Skeletal muscle tissue (tissue), 3 donors: ENCODE measurements at regions not wholly inside any gene's neighbourhood (a gene's known extent, or its start where the extent isn't known, plus 50 kb on each side); places are given as distances from the start of the nearest gene placed in this dataset.

Experiments used
- H3K27ac ChIP-seq: one replicate; pipeline ENCODE4 v1.7.0; 2013; ENCODE audit warnings: mild to moderate bottlenecking, low read depth, low read length, inconsistent platforms
- H3K27me3 ChIP-seq, 3 donors: one replicate each; pipeline ENCODE4 v1.7.0; 2013; ENCODE audit warnings: low read length in 3 of 3; ENCODE audit not compliant: control insufficient read depth in 3 of 3, insufficient read depth in 3 of 3
- H3K36me3 ChIP-seq, 3 donors: one replicate each; pipeline ENCODE4 v1.7.0; 2013; ENCODE audit warnings: low read length in 3 of 3; ENCODE audit not compliant: control insufficient read depth in 3 of 3, insufficient read depth in 3 of 3
- H3K4me1 ChIP-seq, 3 donors: one replicate each; pipeline ENCODE4 v1.7.0; 2013; ENCODE audit warnings: low read length in 3 of 3, mild to moderate bottlenecking in 3 of 3; ENCODE audit not compliant: control insufficient read depth in 3 of 3, insufficient read depth in 3 of 3
- H3K4me3 ChIP-seq, 3 donors: one replicate each; pipeline ENCODE4 v1.7.0; 2013; ENCODE audit warnings: low read length in 3 of 3
- H3K9ac ChIP-seq, 3 donors: one replicate each; pipeline ENCODE4 v1.7.0; 2013; ENCODE audit warnings: low read length in 3 of 3, mild to moderate bottlenecking in 3 of 3, moderate library complexity in 2 of 3, low read depth in 1 of 3
- H3K9me3 ChIP-seq, 3 donors: one replicate each; pipeline ENCODE4 v1.7.0; 2013; ENCODE audit warnings: low read length in 3 of 3; ENCODE audit not compliant: control insufficient read depth in 3 of 3
- donor health status: Osteomylitis.

GRCh38 chr6:113291751-113292445 is 565.2 kb upstream of the MARCKS start:
- no peaks in the 10 kb centered on the region for H3K9me3 ChIP-seq
- no peaks in the 10 kb centered on the region for H3K4me1 ChIP-seq
- no peak overlapping the region for H3K9ac ChIP-seq
- H3K4me3 ChIP-seq = no peak overlapping the region
- H3K36me3 ChIP-seq = no peaks in the 10 kb centered on the region
- H3K27ac ChIP-seq = no peak overlapping the region
- H3K27me3 ChIP-seq = no peaks in the 10 kb centered on the region

- Histone ChIP-seq H3K27me3 (no peaks in the 10 kb centered on the region), H3K4me3 (no peak overlapping the region), H3K9ac (no peak overlapping the region), H3K9me3 (no peaks in the 10 kb centered on the region), H3K27ac (no peak overlapping the region), H3K4me1 (no peaks in the 10 kb centered on the region), H3K36me3 (no peaks in the 10 kb centered on the region)
Observed at GRCh38 chr6:113292646-113293422, 564.3 kb upstream of the MARCKS start.

- no peaks in the 10 kb centered on the region for H3K4me1 ChIP-seq
- H3K27ac ChIP-seq = no peak overlapping the region
- H3K36me3 ChIP-seq = no peaks in the 10 kb centered on the region
- H3K9ac ChIP-seq = no peak overlapping the region
- no peaks in the 10 kb centered on the region for H3K9me3 ChIP-seq
- no peaks in the 10 kb centered on the region for H3K27me3 ChIP-seq
- H3K4me3 ChIP-seq = no peak overlapping the region
Observed at GRCh38 chr6:113293423-113293740, 563.8 kb upstream of the MARCKS start.

GRCh38 chr6:113299531-113299930 is 557.6 kb upstream of the MARCKS start:
- Histone ChIP-seq H3K27ac (no peak overlapping the region), H3K4me3 (no peak overlapping the region), H3K4me1 (no peaks in the 10 kb centered on the region), H3K27me3 (no peaks in the 10 kb centered on the region), H3K36me3 (no peaks in the 10 kb centered on the region), H3K9ac (no peak overlapping the region), H3K9me3 (no peaks in the 10 kb centered on the region)

- no peak overlapping the region for H3K9ac ChIP-seq
- H3K4me3 ChIP-seq = no peak overlapping the region
- no peaks in the 10 kb centered on the region for H3K9me3 ChIP-seq
- H3K27ac ChIP-seq = no peak overlapping the region
- no peaks in the 10 kb centered on the region for H3K27me3 ChIP-seq
- no peaks in the 10 kb centered on the region for H3K36me3 ChIP-seq
- H3K4me1 ChIP-seq = no peaks in the 10 kb centered on the region
Observed at GRCh38 chr6:113301651-113302050, 555.5 kb upstream of the MARCKS start.

GRCh38 chr6:113304116-113304515 is 553.0 kb upstream of the MARCKS start:
- Histone ChIP-seq H3K4me3 (no peak overlapping the region), H3K9ac (no peak overlapping the region), H3K27me3 (no peaks in the 10 kb centered on the region), H3K9me3 (no peaks in the 10 kb centered on the region), H3K36me3 (no peaks in the 10 kb centered on the region), H3K27ac (no peak overlapping the region), H3K4me1 (no peaks in the 10 kb centered on the region)

GRCh38 chr6:113306552-113307145 is 550.5 kb upstream of the MARCKS start:
- no peaks in the 10 kb centered on the region for H3K36me3 ChIP-seq
- H3K9ac ChIP-seq = no peak overlapping the region
- no peak overlapping the region for H3K4me3 ChIP-seq
- no peaks in the 10 kb centered on the region for H3K27me3 ChIP-seq
- H3K4me1 ChIP-seq = no peaks in the 10 kb centered on the region
- no peaks in the 10 kb centered on the region for H3K9me3 ChIP-seq
- H3K27ac ChIP-seq = no peak overlapping the region

- no peaks in the 10 kb centered on the region for H3K36me3 ChIP-seq
- H3K4me1 ChIP-seq = no peaks in the 10 kb centered on the region
- H3K9ac ChIP-seq = no peak overlapping the region
- no peak overlapping the region for H3K4me3 ChIP-seq
- no peaks in the 10 kb centered on the region for H3K9me3 ChIP-seq
- H3K27ac ChIP-seq = no peak overlapping the region
- no peaks in the 10 kb centered on the region for H3K27me3 ChIP-seq
Observed at GRCh38 chr6:113308266-113308665, 548.9 kb upstream of the MARCKS start.

- Histone ChIP-seq H3K36me3 (no peaks in the 10 kb centered on the region), H3K9me3 (no peaks in the 10 kb centered on the region), H3K27ac (no peak overlapping the region), H3K4me3 (no peak overlapping the region), H3K4me1 (no peaks in the 10 kb centered on the region), H3K9ac (no peak overlapping the region), H3K27me3 (no peaks in the 10 kb centered on the region)
Observed at GRCh38 chr6:113313841-113314240, 543.3 kb upstream of the MARCKS start.

- Histone ChIP-seq H3K27me3 (no peaks in the 10 kb centered on the region), H3K27ac (no peak overlapping the region), H3K9me3 (no peaks in the 10 kb centered on the region), H3K4me1 (no peaks in the 10 kb centered on the region), H3K9ac (no peak overlapping the region), H3K4me3 (no peak overlapping the region), H3K36me3 (no peaks in the 10 kb centered on the region)
Observed at GRCh38 chr6:113315165-113315564, 542.0 kb upstream of the MARCKS start.
